ENCODE measurements at regions not wholly inside any gene's neighbourhood (a gene's known extent, or its start where the extent isn't known, plus 50 kb on each side); places are given as distances from the start of the nearest gene placed in this dataset.
"Not testable (repeated sequence)": the region's sequence is repeated elsewhere in the genome, so short reads cannot be mapped to it uniquely, and the experiment has no call there.

GRCh38 chr2:228401065-228401912 is 219.8 kb upstream of the SPHKAP start:
- DNase-seq = no peak

GRCh38 chr2:228387776-228388175 is 206.3 kb upstream of the SPHKAP start:
- no peak for DNase-seq

GRCh38 chr2:228378696-228379425 is 197.4 kb upstream of the SPHKAP start:
- DNase-seq = no peak

GRCh38 chr2:228378233-228378632 is 196.7 kb upstream of the SPHKAP start:
- no peak for DNase-seq

- no peak for DNase-seq
These were observed 196.0 kb upstream of the SPHKAP start for GRCh38 chr2:228377533-228377932.

- DNase-seq = no peak
These were observed 193.3 kb upstream of the SPHKAP start for GRCh38 chr2:228374741-228375140.

- no peak for DNase-seq
These were observed 191.7 kb upstream of the SPHKAP start for GRCh38 chr2:228373191-228373590.

GRCh38 chr2:228372212-228372611 is 190.7 kb upstream of the SPHKAP start:
- no peak for DNase-seq

- DNase-seq = no peak
These were observed 188.0 kb upstream of the SPHKAP start for GRCh38 chr2:228369400-228370031.

GRCh38 chr2:228367356-228367755 is 185.9 kb upstream of the SPHKAP start:
- no peak for DNase-seq

- DNase-seq = no peak
These were observed 178.0 kb upstream of the SPHKAP start for GRCh38 chr2:228359473-228359872.

- DNase-seq = no peak
These were observed 174.4 kb upstream of the SPHKAP start for GRCh38 chr2:228355897-228356296.

- not testable (repeated sequence) for DNase-seq
These were observed 171.5 kb upstream of the SPHKAP start for GRCh38 chr2:228352980-228353379.

- DNase-seq = no peak
These were observed 170.6 kb upstream of the SPHKAP start for GRCh38 chr2:228352048-228352447.

GRCh38 chr2:228348516-228349064 is 167.1 kb upstream of the SPHKAP start:
- no peak for DNase-seq

- DNase-seq = no peak
These were observed 163.0 kb upstream of the SPHKAP start for GRCh38 chr2:228344531-228344930.

- DNase-seq = no peak
These were observed 158.0 kb upstream of the SPHKAP start for GRCh38 chr2:228339525-228339924.

- no peak for DNase-seq
These were observed 152.7 kb upstream of the SPHKAP start for GRCh38 chr2:228334180-228334579.

GRCh38 chr2:228329282-228329681 is 147.8 kb upstream of the SPHKAP start:
- DNase-seq = no peak

GRCh38 chr2:228321015-228321414 is 139.5 kb upstream of the SPHKAP start:
- no peak for DNase-seq

GRCh38 chr2:228318218-228318617 is 136.7 kb upstream of the SPHKAP start:
- DNase-seq = no peak

- no peak for DNase-seq
These were observed 130.7 kb upstream of the SPHKAP start for GRCh38 chr2:228312172-228312571.

- DNase-seq = no peak
These were observed 122.5 kb upstream of the SPHKAP start for GRCh38 chr2:228303960-228304359.

Measured in suppressor macrophage treated with lipopolysaccharide for 4 hours (primary cell).